HepG2 (cell line): ENCODE measurements at regions not wholly inside any gene's neighbourhood (a gene's known extent, or its start where the extent isn't known, plus 50 kb on each side); places are given as distances from the start of the nearest gene placed in this dataset.

Experiments used
- ATAC-seq: fragments of 200-7000 bp; cut with Tn5 transposase; 3 replicates; pipeline ENCODE4 v1.9.1; 2020; ENCODE audit warnings: mild to moderate bottlenecking, moderate library complexity
- BruUV-seq: library from RNA; stranded (reverse); fragments of 400-500 nt; replicated peaks from 2 replicates; lab custom pipeline; 2021; lab: Mats Ljungman, UMichigan
- CTCF ChIA-PET: fragments of 300-600 bp; formaldehyde crosslinking; extraction: SDS; loops from one replicate; lab custom pipeline; 2021; ENCODE audit warnings: low total read pairs, inconsistent platforms, low intra/inter-chr PET ratio; lab: Yijun Ruan, JAX
- POLR2A ChIA-PET: fragments of 350-600 bp; sonication (Branson Sonifier 250); formaldehyde crosslinking; loops from one replicate; lab custom pipeline; 2020; ENCODE audit warnings: antibody characterized with exemption, inconsistent platforms; lab: Yijun Ruan, JAX
- DNase-seq: peaks from one replicate; pipeline ENCODE4 v3.0.0-alpha.2; 2015; ENCODE audit warnings: low spot score
- FAIRE-seq: peaks from 3 replicates; lab custom pipeline; 2011; peaks lifted over from hg19 to GRCh38; lab: Jason Lieb, UNC
- H2AFZ ChIP-seq: one replicate; pipeline ENCODE4 v1.6.1; 2011; ENCODE audit warnings: low read length, inconsistent platforms
- H3K27ac ChIP-seq: fragments of 300-600 bp; 3 replicates; pipeline ENCODE4 v1.8.0; 2011; ENCODE audit warnings: mixed run types, mild to moderate bottlenecking, mixed read lengths, low read length, inconsistent platforms; ENCODE audit not compliant: insufficient read depth; ENCODE audit errors: extremely low read length
- H3K27me3 ChIP-seq, 2 experiments: fragments of 200-600 bp in 1 of 2; 2 replicates in 1 of 2; 3 replicates in 1 of 2; pipeline versions ENCODE4 v1.6.0 to v1.8.0; 2011; ENCODE audit warnings: low read length in 2 of 2, mild to moderate bottlenecking in 2 of 2, moderate library complexity in 2 of 2, inconsistent platforms in 1 of 2; ENCODE audit not compliant: insufficient read depth in 2 of 2, control insufficient read depth in 1 of 2
- H3K36me3 ChIP-seq, 2 experiments: fragments of 200-600 bp in 1 of 2; replicated peaks in 1 of 2; 2 replicates in 1 of 2; 3 replicates in 1 of 2; pipeline versions ENCODE4 v1.5.1 to v1.8.0; 2011; ENCODE audit warnings: low read length in 2 of 2, inconsistent platforms in 1 of 2; ENCODE audit not compliant: insufficient read depth in 2 of 2, control insufficient read depth in 1 of 2
- H3K4me1 ChIP-seq: 2 replicates; pipeline ENCODE4 v1.5.1; 2012; ENCODE audit warnings: low read length, inconsistent platforms; ENCODE audit not compliant: insufficient read depth
- H3K4me2 ChIP-seq: 2 replicates; pipeline ENCODE4 v1.6.0; 2011; ENCODE audit warnings: low read depth, low read length, inconsistent platforms
- H3K4me3 ChIP-seq, 3 experiments: fragments of 200-600 bp in 1 of 3; sonication (generic), shearing (Covaris generic) in 1 of 3; replicated peaks in 1 of 3; 2 replicates each; pipeline ENCODE4 v1.5.1; 2011 to 2016; ENCODE audit warnings: low read length in 3 of 3, inconsistent platforms in 2 of 3, low read depth in 2 of 3, mild to moderate bottlenecking in 2 of 3, control low read depth in 1 of 3, mixed read lengths in 1 of 3; ENCODE audit not compliant: insufficient read depth in 1 of 3
- H3K79me2 ChIP-seq: one replicate; pipeline ENCODE4 v1.6.1; 2011; ENCODE audit warnings: low read length, inconsistent platforms; ENCODE audit not compliant: insufficient read depth
- H3K9ac ChIP-seq: 2 replicates; pipeline ENCODE4 v1.6.0; 2011; ENCODE audit warnings: mild to moderate bottlenecking, low read depth, low read length, inconsistent platforms; ENCODE audit not compliant: insufficient read depth
- H3K9me3 ChIP-seq: 2 replicates; pipeline ENCODE4 v1.5.1; 2012; ENCODE audit warnings: mild to moderate bottlenecking, low read length
- H4K20me1 ChIP-seq: 2 replicates; pipeline ENCODE4 v1.6.0; 2011; ENCODE audit warnings: inconsistent platforms, mild to moderate bottlenecking, low read length, moderate library complexity; ENCODE audit not compliant: insufficient read depth
- CHCHD3 ChIP-seq: sonication (generic); formaldehyde crosslinking; IDR thresholded peaks from 2 replicates; pipeline ENCODE4 v1.8.0; 2022; ENCODE audit warnings: mild to moderate bottlenecking, missing genetic modification reagents, moderate library complexity
- MED13 ChIP-seq: sonication (generic); formaldehyde crosslinking; IDR thresholded peaks from 2 replicates; pipeline ENCODE4 v1.5.0; 2020; ENCODE audit warnings: missing genetic modification reagents
- RFXAP ChIP-seq: sonication (generic); formaldehyde crosslinking; IDR thresholded peaks from 2 replicates; pipeline ENCODE4 v1.4.0; 2020; ENCODE audit warnings: missing genetic modification reagents, borderline replicate concordance
- TBL1XR1 ChIP-seq: fragments of 150-350 bp; IDR thresholded peaks from 2 replicates; pipeline ENCODE4 v1.6.1; 2014; ENCODE audit warnings: borderline replicate concordance, low read length; ENCODE audit not compliant: partially characterized antibody
- YEATS2 ChIP-seq: sonication (generic); formaldehyde crosslinking; IDR thresholded peaks from 2 replicates; pipeline ENCODE4 v1.4.0; 2020; ENCODE audit warnings: missing genetic modification reagents, borderline replicate concordance
- ZNF879 ChIP-seq: sonication (generic); formaldehyde crosslinking; IDR thresholded peaks from 2 replicates; pipeline ENCODE4 v1.8.1; 2023; ENCODE audit warnings: missing genetic modification reagents
- WGBS: methylation state at CpG from one replicate; pipeline ENCODE4 v1.1.6; 2017; ENCODE audit warnings: low lambda C conversion rate; 5-methylcytosine and 5-hydroxymethylcytosine counted together
- in situ Hi-C: cut with HindIII; loops from 2 replicates; pipeline ENCODE4 v1.10.0; 2017; ENCODE audit warnings: low pct_unique_long_range_greater_than_20kb; ENCODE audit not compliant: extremely low pct_ligation_motif_present
- intact Hi-C: fragments of 100-400 bp; cut with micrococcal nuclease; formaldehyde crosslinking; loops from one replicate; pipeline ENCODE4 v1.10.0; 2022; ENCODE audit not compliant: unreplicated experiment
- TF ChIP-seq, protein P1 (sequence below): sonication (generic); formaldehyde crosslinking; IDR thresholded peaks from 2 replicates; pipeline ENCODE4 v1.4.0; 2020; ENCODE audit warnings: low read depth, mild to moderate bottlenecking, missing genetic modification reagents
- TF ChIP-seq, protein P2 (sequence below): sonication (generic); formaldehyde crosslinking; IDR thresholded peaks from 2 replicates; pipeline ENCODE4 v1.4.0; 2020; ENCODE audit warnings: missing genetic modification reagents
- TF ChIP-seq, protein P3 (sequence below): sonication (generic); formaldehyde crosslinking; IDR thresholded peaks from 2 replicates; pipeline ENCODE4 v1.4.0; 2020; ENCODE audit warnings: mild to moderate bottlenecking, missing genetic modification reagents
- TF ChIP-seq, protein P4 (sequence below): sonication (generic); formaldehyde crosslinking; IDR thresholded peaks from 2 replicates; pipeline ENCODE4 v1.4.0; 2020; ENCODE audit warnings: missing genetic modification reagents
- TF ChIP-seq, protein P5 (sequence below): sonication (generic); formaldehyde crosslinking; IDR thresholded peaks from 2 replicates; pipeline ENCODE4 v1.8.1; 2023; ENCODE audit warnings: mild to moderate bottlenecking, moderate library complexity, missing genetic modification reagents

DNA sequence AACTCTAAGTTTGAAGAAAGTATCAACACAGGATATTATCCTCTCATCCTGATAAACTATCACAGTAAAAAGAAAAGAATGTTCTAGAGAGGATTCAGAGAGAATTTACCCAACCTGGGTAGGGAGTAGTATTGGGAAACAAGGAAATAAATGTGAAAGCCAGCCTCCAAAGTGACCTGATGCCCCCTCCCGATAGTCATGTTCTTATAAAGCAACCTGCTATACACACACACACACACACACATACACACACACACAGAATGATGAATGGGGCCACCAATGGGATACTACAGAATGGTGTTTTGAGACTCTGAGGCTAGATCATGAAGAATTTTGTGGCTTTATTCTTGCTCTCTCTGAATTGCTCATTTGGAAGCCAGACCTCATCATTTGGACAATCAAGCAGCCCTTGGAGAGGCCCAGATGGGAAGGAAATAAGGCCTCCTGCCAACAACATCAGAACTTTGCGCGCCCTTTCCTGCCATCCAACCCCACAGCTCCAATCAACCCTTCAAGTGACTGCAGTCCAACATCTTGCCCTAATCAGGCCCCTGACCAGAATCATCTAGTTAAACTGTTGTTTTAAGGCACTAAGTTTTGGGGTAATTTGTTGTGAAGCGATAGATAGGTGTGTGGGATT is 807.9 kb upstream of the ARGLU1 start (continued):
- TF ChIP-seq, protein P1, sequence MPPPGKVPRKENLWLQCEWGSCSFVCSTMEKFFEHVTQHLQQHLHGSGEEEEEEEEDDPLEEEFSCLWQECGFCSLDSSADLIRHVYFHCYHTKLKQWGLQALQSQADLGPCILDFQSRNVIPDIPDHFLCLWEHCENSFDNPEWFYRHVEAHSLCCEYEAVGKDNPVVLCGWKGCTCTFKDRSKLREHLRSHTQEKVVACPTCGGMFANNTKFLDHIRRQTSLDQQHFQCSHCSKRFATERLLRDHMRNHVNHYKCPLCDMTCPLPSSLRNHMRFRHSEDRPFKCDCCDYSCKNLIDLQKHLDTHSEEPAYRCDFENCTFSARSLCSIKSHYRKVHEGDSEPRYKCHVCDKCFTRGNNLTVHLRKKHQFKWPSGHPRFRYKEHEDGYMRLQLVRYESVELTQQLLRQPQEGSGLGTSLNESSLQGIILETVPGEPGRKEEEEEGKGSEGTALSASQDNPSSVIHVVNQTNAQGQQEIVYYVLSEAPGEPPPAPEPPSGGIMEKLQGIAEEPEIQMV: no peak
- no peak for TF ChIP-seq CHCHD3 (CRISPR knock-in tag)
- TF ChIP-seq, protein P2, sequence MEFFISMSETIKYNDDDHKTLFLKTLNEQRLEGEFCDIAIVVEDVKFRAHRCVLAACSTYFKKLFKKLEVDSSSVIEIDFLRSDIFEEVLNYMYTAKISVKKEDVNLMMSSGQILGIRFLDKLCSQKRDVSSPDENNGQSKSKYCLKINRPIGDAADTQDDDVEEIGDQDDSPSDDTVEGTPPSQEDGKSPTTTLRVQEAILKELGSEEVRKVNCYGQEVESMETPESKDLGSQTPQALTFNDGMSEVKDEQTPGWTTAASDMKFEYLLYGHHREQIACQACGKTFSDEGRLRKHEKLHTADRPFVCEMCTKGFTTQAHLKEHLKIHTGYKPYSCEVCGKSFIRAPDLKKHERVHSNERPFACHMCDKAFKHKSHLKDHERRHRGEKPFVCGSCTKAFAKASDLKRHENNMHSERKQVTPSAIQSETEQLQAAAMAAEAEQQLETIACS: no peak
- TF ChIP-seq YEATS2 (CRISPR knock-in tag): no peak

DNA sequence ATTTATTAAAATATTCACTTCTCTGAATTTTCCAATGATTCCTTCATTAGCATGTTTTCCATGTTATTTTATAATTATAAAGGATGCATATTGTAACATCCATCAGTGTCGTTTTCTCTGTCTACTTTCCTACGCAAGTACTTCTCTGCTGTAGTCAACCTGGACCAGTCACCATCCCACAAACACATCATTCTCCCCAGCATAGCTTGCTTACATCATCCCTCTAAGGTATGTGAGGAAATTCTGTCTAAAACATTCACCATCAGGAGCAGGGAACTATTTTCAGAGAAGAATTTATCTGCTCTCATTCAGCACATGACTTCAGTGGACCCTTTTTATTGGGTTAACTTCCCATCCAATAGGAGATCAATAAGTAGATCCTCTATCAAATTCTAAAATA is 806.1 kb upstream of the ARGLU1 start:
- no peak overlapping the region for H3K4me2 ChIP-seq
- ChIA-PET POLR2A (no interaction called here), CTCF (interaction anchor here (1.3 kb wide), 1 partner anchor 277 kb away, joined by 3 read pairs; no protein-coding TSS in a partner anchor)
- no peaks in the 10 kb centered on the region for H3K36me3 ChIP-seq
- DNase-seq: no peak
- no peaks in the 10 kb centered on the region for H3K9me3 ChIP-seq
- no peak overlapping the region for H3K4me3 ChIP-seq
- WGBS: 17% methylated on average over 2 of the region's 2 CpGs
- in situ Hi-C loops (no loop called here), intact Hi-C loops (no loop called here)
- no peaks in the 10 kb centered on the region for H3K79me2 ChIP-seq
- no peaks in the 10 kb centered on the region for H3K27me3 ChIP-seq
- H2AFZ ChIP-seq: no peak overlapping the region
- no peak overlapping the region for H3K27ac ChIP-seq
- no peaks in the 10 kb centered on the region for H4K20me1 ChIP-seq
- H3K4me1 ChIP-seq: no peaks in the 10 kb centered on the region
- BruUV-seq: no TSS peak
- no peak overlapping the region for H3K9ac ChIP-seq
- FAIRE-seq: no peak
- no peak for ATAC-seq
- TF ChIP-seq ZNF879 (CRISPR knock-in tag) (no peak), MED13 (CRISPR knock-in tag) (no peak), TBL1XR1 (no peak), RFXAP (CRISPR knock-in tag) (no peak)
- TF ChIP-seq, protein P3, sequence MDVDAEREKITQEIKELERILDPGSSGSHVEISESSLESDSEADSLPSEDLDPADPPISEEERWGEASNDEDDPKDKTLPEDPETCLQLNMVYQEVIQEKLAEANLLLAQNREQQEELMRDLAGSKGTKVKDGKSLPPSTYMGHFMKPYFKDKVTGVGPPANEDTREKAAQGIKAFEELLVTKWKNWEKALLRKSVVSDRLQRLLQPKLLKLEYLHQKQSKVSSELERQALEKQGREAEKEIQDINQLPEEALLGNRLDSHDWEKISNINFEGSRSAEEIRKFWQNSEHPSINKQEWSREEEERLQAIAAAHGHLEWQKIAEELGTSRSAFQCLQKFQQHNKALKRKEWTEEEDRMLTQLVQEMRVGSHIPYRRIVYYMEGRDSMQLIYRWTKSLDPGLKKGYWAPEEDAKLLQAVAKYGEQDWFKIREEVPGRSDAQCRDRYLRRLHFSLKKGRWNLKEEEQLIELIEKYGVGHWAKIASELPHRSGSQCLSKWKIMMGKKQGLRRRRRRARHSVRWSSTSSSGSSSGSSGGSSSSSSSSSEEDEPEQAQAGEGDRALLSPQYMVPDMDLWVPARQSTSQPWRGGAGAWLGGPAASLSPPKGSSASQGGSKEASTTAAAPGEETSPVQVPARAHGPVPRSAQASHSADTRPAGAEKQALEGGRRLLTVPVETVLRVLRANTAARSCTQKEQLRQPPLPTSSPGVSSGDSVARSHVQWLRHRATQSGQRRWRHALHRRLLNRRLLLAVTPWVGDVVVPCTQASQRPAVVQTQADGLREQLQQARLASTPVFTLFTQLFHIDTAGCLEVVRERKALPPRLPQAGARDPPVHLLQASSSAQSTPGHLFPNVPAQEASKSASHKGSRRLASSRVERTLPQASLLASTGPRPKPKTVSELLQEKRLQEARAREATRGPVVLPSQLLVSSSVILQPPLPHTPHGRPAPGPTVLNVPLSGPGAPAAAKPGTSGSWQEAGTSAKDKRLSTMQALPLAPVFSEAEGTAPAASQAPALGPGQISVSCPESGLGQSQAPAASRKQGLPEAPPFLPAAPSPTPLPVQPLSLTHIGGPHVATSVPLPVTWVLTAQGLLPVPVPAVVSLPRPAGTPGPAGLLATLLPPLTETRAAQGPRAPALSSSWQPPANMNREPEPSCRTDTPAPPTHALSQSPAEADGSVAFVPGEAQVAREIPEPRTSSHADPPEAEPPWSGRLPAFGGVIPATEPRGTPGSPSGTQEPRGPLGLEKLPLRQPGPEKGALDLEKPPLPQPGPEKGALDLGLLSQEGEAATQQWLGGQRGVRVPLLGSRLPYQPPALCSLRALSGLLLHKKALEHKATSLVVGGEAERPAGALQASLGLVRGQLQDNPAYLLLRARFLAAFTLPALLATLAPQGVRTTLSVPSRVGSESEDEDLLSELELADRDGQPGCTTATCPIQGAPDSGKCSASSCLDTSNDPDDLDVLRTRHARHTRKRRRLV (CRISPR knock-in tag): no peak
- TF ChIP-seq, protein P4, sequence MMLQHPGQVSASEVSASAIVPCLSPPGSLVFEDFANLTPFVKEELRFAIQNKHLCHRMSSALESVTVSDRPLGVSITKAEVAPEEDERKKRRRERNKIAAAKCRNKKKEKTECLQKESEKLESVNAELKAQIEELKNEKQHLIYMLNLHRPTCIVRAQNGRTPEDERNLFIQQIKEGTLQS: no peak
- TF ChIP-seq, protein P5, sequence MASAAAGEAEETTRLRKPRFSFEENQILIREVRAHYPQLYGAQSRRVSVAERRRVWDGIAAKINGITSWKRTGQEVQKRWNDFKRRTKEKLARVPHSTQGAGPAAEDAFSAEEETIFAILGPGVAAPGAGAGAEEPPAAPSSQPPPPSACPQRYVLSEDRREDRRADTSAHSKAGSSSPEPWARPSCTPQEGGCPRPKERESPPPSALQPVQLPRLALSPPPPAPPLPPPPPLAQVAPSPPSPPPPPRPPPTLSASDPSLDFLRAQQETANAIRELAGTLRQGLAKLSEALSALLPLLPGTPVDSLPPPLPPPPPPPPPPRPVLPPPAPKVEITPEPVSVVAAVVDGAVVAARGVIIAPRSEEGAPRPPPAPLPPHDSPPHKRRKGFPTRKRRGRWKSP (CRISPR knock-in tag): no peak
